ENCODE measurements at regions not wholly inside any gene's neighbourhood (a gene's known extent, or its start where the extent isn't known, plus 50 kb on each side); places are given as distances from the start of the nearest gene placed in this dataset.

- no peaks in the 10 kb centered on the region for H4K20me1 ChIP-seq (ENCODE audit: control insufficient read depth, insufficient read depth, insufficient read length)
- peaks cover 15 to 48% of the 10 kb centered on the region in 2 experiments for H3K4me1 Mint-ChIP-seq
- no peak overlapping the region for H2BK5ac ChIP-seq (ENCODE audit: insufficient read length, low read length)
- no peak overlapping the region for H3K56ac ChIP-seq (ENCODE audit: insufficient read length, low read depth, low read length)
- no peak overlapping the region for H3K4me2 ChIP-seq (ENCODE audit: insufficient read depth, insufficient read length, low read length)
- no peak overlapping the region for H3K4me3 Mint-ChIP-seq
- no peaks in the 10 kb centered on the region for H3K79me2 ChIP-seq (ENCODE audit: insufficient read depth, low read length)
- no peak overlapping the region for H2AK5ac ChIP-seq (ENCODE audit: insufficient read length, low read length)
- no peaks in the 10 kb centered on the region for H3K27me3 ChIP-seq (ENCODE audit: insufficient read depth, low read length)
- peaks cover 25% of the 10 kb centered on the region for H3K27me3 Mint-ChIP-seq (ENCODE audit: low read depth)
- H4K8ac ChIP-seq (replicated peaks; ENCODE audit: insufficient read length, low read depth, low read length): no peak overlapping the region
- peak overlapping the region in 2 of 3 experiments; percentile 7 to 76; a peak in 4 of 7 replicates for H3K27ac Mint-ChIP-seq
- no peak overlapping the region for H3K9ac ChIP-seq (ENCODE audit: extremely low read depth, insufficient read length, low read length)
- no peak overlapping the region for H3K18ac ChIP-seq (ENCODE audit: insufficient read length, low read depth, low read length)
- H3K23me2 ChIP-seq (ENCODE audit: insufficient read length, low read depth, low read length, poor library complexity, severe bottlenecking): no peaks in the 10 kb centered on the region
- H3K27ac ChIP-seq (ENCODE audit: insufficient read length, low read depth, low read length): no peak overlapping the region
- peak; percentile 53 for TF ChIP-seq CTCF (conservative IDR thresholded peaks at IDR 0.05)
- no peak overlapping the region for H2BK15ac ChIP-seq (ENCODE audit: low read depth, low read length)
- no peak overlapping the region for H2BK12ac ChIP-seq (ENCODE audit: insufficient read length, low read depth, low read length)
- H3K14ac ChIP-seq (ENCODE audit: insufficient read depth, low read length): no peak overlapping the region
- peak; percentile 53 for DNase-seq
- no peak overlapping the region for H3K4ac ChIP-seq (ENCODE audit: low read depth, low read length)
- no peak overlapping the region for H2AFZ ChIP-seq (ENCODE audit: low read length)
- no peak overlapping the region for H2BK120ac ChIP-seq (ENCODE audit: low read depth, low read length, poor library complexity, severe bottlenecking)
- H3K36me3 Mint-ChIP-seq (ENCODE audit: insufficient read depth in 1 of 3, low read depth in 3 of 3): no peaks in the 10 kb centered on the region
- no peaks in the 10 kb centered on the region for H3K9me3 ChIP-seq (ENCODE audit: control insufficient read depth, low read depth, low read length)
- no CpG with 5 or more reads among the region's 3 CpGs for WGBS (ENCODE audit: extremely low coverage, insufficient read length, low lambda C conversion rate)
- H2BK20ac ChIP-seq (ENCODE audit: low read depth, low read length, poor library complexity, severe bottlenecking): no peak overlapping the region
- peaks cover 3% of the 10 kb centered on the region for H3K4me1 ChIP-seq (ENCODE audit: insufficient read depth, low read length)
- H4K91ac ChIP-seq (ENCODE audit: insufficient read length, low read depth, low read length): no peak overlapping the region
- no peaks in the 10 kb centered on the region; a peak in 1 of 5 replicates for H3K9me3 Mint-ChIP-seq
- H3K23ac ChIP-seq (ENCODE audit: insufficient read length, low read depth, low read length): no peak overlapping the region
- no peak overlapping the region for H3T11ph ChIP-seq (ENCODE audit: low read length)
- H3K79me1 ChIP-seq (ENCODE audit: insufficient read depth, low read depth, low read length, poor library complexity, severe bottlenecking): no peaks in the 10 kb centered on the region
- no peak overlapping the region for H4K5ac ChIP-seq (ENCODE audit: insufficient read length, low read depth, low read length)
Observed at GRCh38 chr9:107872457-107873192, 383.1 kb upstream of the KLF4 start.
